HCT116 (cell line): ENCODE measurements at regions not wholly inside any gene's neighbourhood (a gene's known extent, or its start where the extent isn't known, plus 50 kb on each side); places are given as distances from the start of the nearest gene placed in this dataset.

Source experiments
- ATAC-seq: fragments of 200-7000 bp; cut with Tn5 transposase; 2 replicates; pipeline ENCODE4 v1.9.1; 2020; ENCODE audit warnings: mild to moderate bottlenecking, moderate library complexity
- BruUV-seq: library from RNA; stranded (reverse); fragments of 400-500 nt; replicated peaks from 2 replicates; lab custom pipeline; 2021; lab: Mats Ljungman, UMichigan
- CTCF ChIA-PET: fragments of 300-600 bp; sonication (Branson Sonifier 250); formaldehyde crosslinking; loops from one replicate; lab custom pipeline; 2021; ENCODE audit warnings: antibody characterized with exemption; lab: Charles Lee
- POLR2A ChIA-PET: fragments of 300-600, 350-600 bp; sonication (Branson Sonifier 250); formaldehyde crosslinking; loops from one replicate; lab custom pipeline; 2021; ENCODE audit warnings: antibody characterized with exemption; lab: Charles Lee
- RAD21 ChIA-PET, 2 experiments: fragments of 300-600 bp; sonication (Branson Sonifier 250); formaldehyde crosslinking; loops; one replicate each; lab custom pipeline; 2023; ENCODE audit warnings: low total read pairs in 2 of 2; ENCODE audit not compliant: uncharacterized antibody in 2 of 2, unreplicated experiment in 2 of 2, low non-redundant PET in 1 of 2; lab: Charles Lee
- DNase-seq: peaks from one replicate; pipeline ENCODE4 v3.0.0-alpha.2; 2010; ENCODE audit warnings: low read depth, low spot score
- H2AFZ ChIP-seq: fragments of 200-600 bp; shearing (Covaris generic), sonication (generic); 2 replicates; pipeline ENCODE4 v1.6.1; 2017; ENCODE audit warnings: low read depth, mixed run types, mixed read lengths, antibody characterized with exemption, low read length; ENCODE audit not compliant: poor library complexity, severe bottlenecking
- H3K27ac ChIP-seq: 2 replicates; pipeline ENCODE4 v1.5.1; 2012; ENCODE audit warnings: low read depth, low read length
- H3K27me3 ChIP-seq: fragments of 200-600 bp; sonication (generic); 2 replicates; pipeline ENCODE4 v1.6.1; 2016; ENCODE audit warnings: mixed run types, low read length, mixed read lengths; ENCODE audit not compliant: insufficient read depth
- H3K36me3 ChIP-seq, 2 experiments: fragments of 200-500 bp in 1 of 2; fragments of 200-600 bp in 1 of 2; sonication (Bioruptor generic) in 1 of 2; sonication (generic) in 1 of 2; 2 replicates each; pipeline versions ENCODE4 v1.5.1 to v1.6.1; 2014 to 2016; ENCODE audit warnings: low read length in 2 of 2, inconsistent platforms in 1 of 2, mixed read lengths in 1 of 2, mixed run types in 1 of 2; ENCODE audit not compliant: insufficient read depth in 2 of 2, control insufficient read depth in 1 of 2
- H3K4me1 ChIP-seq, 2 experiments: fragments of 200-600 bp in 1 of 2; sonication (generic) in 1 of 2; 2 replicates each; pipeline versions ENCODE4 v1.5.1 to v1.6.1; 2012 to 2017; ENCODE audit warnings: low read length in 2 of 2, inconsistent platforms in 1 of 2, mild to moderate bottlenecking in 1 of 2, mixed read lengths in 1 of 2, mixed run types in 1 of 2, moderate library complexity in 1 of 2; ENCODE audit not compliant: insufficient read depth in 2 of 2, control insufficient read depth in 1 of 2
- H3K4me2 ChIP-seq: fragments of 200-600 bp; sonication (generic); 2 replicates; pipeline ENCODE4 v1.6.1; 2017; ENCODE audit warnings: mixed run types, low read length, mixed read lengths
- H3K4me3 ChIP-seq, 2 experiments: fragments of 200-600 bp in 1 of 2; sonication (generic) in 1 of 2; replicated peaks in 1 of 2; 2 replicates each; pipeline ENCODE4 v1.5.1; 2011 to 2016; ENCODE audit warnings: low read length in 2 of 2, control low read depth in 1 of 2, low read depth in 1 of 2, mild to moderate bottlenecking in 1 of 2, mixed read lengths in 1 of 2, mixed run types in 1 of 2
- H3K79me2 ChIP-seq: fragments of 200-600 bp; sonication (generic); 2 replicates; pipeline ENCODE4 v1.6.1; 2017; ENCODE audit warnings: mild to moderate bottlenecking, mixed run types, low read length, moderate library complexity, mixed read lengths; ENCODE audit not compliant: insufficient read depth
- H3K9ac ChIP-seq: fragments of 200-600 bp; sonication (generic); 2 replicates; pipeline ENCODE4 v1.6.1; 2016; ENCODE audit warnings: low read length, mixed read lengths
- H3K9me2 ChIP-seq: fragments of 200-600 bp; sonication (generic), shearing (Covaris generic); 2 replicates; pipeline ENCODE4 v1.6.1; 2017; ENCODE audit warnings: mixed run types, mild to moderate bottlenecking, moderate library complexity; ENCODE audit not compliant: insufficient read depth
- H3K9me3 ChIP-seq, 2 experiments: fragments of 200-500 bp in 1 of 2; fragments of 200-600 bp in 1 of 2; sonication (Bioruptor generic) in 1 of 2; sonication (generic) in 1 of 2; 2 replicates each; pipeline ENCODE4 v1.6.1; 2014 to 2017; ENCODE audit warnings: low read length in 2 of 2, mixed read lengths in 2 of 2, inconsistent platforms in 1 of 2, low read depth in 1 of 2, mild to moderate bottlenecking in 1 of 2, mixed run types in 1 of 2, moderate library complexity in 1 of 2; ENCODE audit not compliant: control insufficient read depth in 1 of 2, insufficient read depth in 1 of 2
- H4K20me1 ChIP-seq: fragments of 200-600 bp; sonication (generic), shearing (Covaris generic); 2 replicates; pipeline ENCODE4 v1.6.1; 2017; ENCODE audit warnings: mixed run types, mild to moderate bottlenecking, moderate library complexity; ENCODE audit not compliant: insufficient read depth
- CBX3 ChIP-seq: IDR thresholded peaks from 2 replicates; pipeline ENCODE4 v1.6.1; 2012; ENCODE audit warnings: low read depth
- EGR1 ChIP-seq: IDR thresholded peaks from 2 replicates; pipeline ENCODE4 v1.6.1; 2012; ENCODE audit warnings: low read depth
- ELF1 ChIP-seq: IDR thresholded peaks from 2 replicates; pipeline ENCODE4 v1.6.1; 2012; ENCODE audit warnings: low read depth, borderline replicate concordance
- EZH2 ChIP-seq: fragments of 200-600 bp; sonication (generic); IDR thresholded peaks from 2 replicates; pipeline ENCODE4 v1.6.1; 2017; ENCODE audit warnings: antibody characterized with exemption, mixed run types
- JUND ChIP-seq: IDR thresholded peaks from 2 replicates; pipeline ENCODE4 v1.6.1; 2012
- POLR2AphosphoS5 ChIP-seq: IDR thresholded peaks from 2 replicates; pipeline ENCODE4 v1.6.1; 2011; ENCODE audit warnings: mild to moderate bottlenecking, low read depth, low read length, moderate library complexity
- SP1 ChIP-seq: IDR thresholded peaks from 2 replicates; pipeline ENCODE4 v1.6.1; 2012; ENCODE audit warnings: low read depth
- SRF ChIP-seq: IDR thresholded peaks from 2 replicates; pipeline ENCODE4 v1.6.1; 2012; ENCODE audit warnings: low read depth
- TCF7L2 ChIP-seq: IDR thresholded peaks from 2 replicates; pipeline ENCODE4 v1.7.0; 2011; ENCODE audit warnings: borderline replicate concordance, inconsistent platforms; ENCODE audit not compliant: insufficient read depth, insufficient read length; ENCODE audit errors: extremely low read depth
- YY1 ChIP-seq: IDR thresholded peaks from 2 replicates; pipeline ENCODE4 v1.6.1; 2011; ENCODE audit warnings: low read length, low read depth, moderate library complexity, mild to moderate bottlenecking; ENCODE audit not compliant: insufficient replicate concordance; ENCODE audit errors: extremely low read depth
- ZFX ChIP-seq: fragments of 450-650 bp; IDR thresholded peaks from 2 replicates; pipeline ENCODE4 v1.6.1; 2017
- intact Hi-C: fragments of 100-400 bp; cut with micrococcal nuclease; formaldehyde crosslinking; loops from 2 replicates; pipeline ENCODE4 v1.10.0; 2022
- TF ChIP-seq, protein P1 (sequence below): IDR thresholded peaks from 2 replicates; pipeline ENCODE4 v1.6.1; 2012
- TF ChIP-seq, protein P2 (sequence below), 3 experiments: fragments of 200-600 bp in 1 of 3; sonication (generic) in 1 of 3; IDR thresholded peaks in 2 of 3; conservative IDR thresholded peaks in 1 of 3; 2 replicates each; pipeline ENCODE4 v1.5.1; 2012 to 2017; ENCODE audit warnings: low read depth in 2 of 3, low read length in 2 of 3, antibody characterized with exemption in 1 of 3, borderline replicate concordance in 1 of 3, control low read depth in 1 of 3, mild to moderate bottlenecking in 1 of 3, mixed read lengths in 1 of 3, mixed run types in 1 of 3, moderate library complexity in 1 of 3; ENCODE audit not compliant: insufficient read depth in 1 of 3
- TF ChIP-seq, protein P3 (sequence below): IDR thresholded peaks from 2 replicates; pipeline ENCODE4 v1.6.1; 2012; ENCODE audit warnings: low read depth

DNA sequence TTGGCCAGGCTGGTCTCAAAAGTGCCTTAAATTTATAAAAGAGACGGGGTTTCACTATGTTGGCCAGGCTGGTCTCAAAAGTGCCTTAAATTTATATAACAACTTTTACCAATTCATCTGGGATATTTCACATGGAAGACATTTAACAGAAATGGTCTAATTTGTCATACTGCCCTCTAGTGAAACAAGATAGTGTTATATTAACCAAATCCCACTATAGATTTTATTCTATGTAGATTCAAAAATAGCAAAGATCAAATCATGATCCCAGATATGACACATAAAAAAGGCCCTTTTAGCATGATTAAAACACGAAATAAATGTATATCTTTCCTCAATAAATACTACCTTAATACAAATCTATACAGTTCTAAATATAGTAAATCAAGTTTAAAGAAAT is 102.8 kb upstream of the TFAP2D start:
- Histone ChIP-seq H3K9ac (no peak overlapping the region), H3K4me2 (no peak overlapping the region), H3K4me3 (no peak overlapping the region), H3K36me3 (no peaks in the 10 kb centered on the region), H3K79me2 (no peaks in the 10 kb centered on the region), H3K9me2 (no peaks in the 10 kb centered on the region), H3K27ac (no peak overlapping the region), H3K9me3 (no peaks in the 10 kb centered on the region; a peak in 2 of 4 replicates), H3K27me3 (no peaks in the 10 kb centered on the region), H4K20me1 (no peaks in the 10 kb centered on the region), H3K4me1 (no peaks in the 10 kb centered on the region), H2AFZ (no peak overlapping the region)
- BruUV-seq = no TSS peak
- TF ChIP-seq CBX3 (no peak), JUND (no peak)
- TF ChIP-seq, protein P1, sequence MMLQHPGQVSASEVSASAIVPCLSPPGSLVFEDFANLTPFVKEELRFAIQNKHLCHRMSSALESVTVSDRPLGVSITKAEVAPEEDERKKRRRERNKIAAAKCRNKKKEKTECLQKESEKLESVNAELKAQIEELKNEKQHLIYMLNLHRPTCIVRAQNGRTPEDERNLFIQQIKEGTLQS = no peak
- TF ChIP-seq, protein P2, sequence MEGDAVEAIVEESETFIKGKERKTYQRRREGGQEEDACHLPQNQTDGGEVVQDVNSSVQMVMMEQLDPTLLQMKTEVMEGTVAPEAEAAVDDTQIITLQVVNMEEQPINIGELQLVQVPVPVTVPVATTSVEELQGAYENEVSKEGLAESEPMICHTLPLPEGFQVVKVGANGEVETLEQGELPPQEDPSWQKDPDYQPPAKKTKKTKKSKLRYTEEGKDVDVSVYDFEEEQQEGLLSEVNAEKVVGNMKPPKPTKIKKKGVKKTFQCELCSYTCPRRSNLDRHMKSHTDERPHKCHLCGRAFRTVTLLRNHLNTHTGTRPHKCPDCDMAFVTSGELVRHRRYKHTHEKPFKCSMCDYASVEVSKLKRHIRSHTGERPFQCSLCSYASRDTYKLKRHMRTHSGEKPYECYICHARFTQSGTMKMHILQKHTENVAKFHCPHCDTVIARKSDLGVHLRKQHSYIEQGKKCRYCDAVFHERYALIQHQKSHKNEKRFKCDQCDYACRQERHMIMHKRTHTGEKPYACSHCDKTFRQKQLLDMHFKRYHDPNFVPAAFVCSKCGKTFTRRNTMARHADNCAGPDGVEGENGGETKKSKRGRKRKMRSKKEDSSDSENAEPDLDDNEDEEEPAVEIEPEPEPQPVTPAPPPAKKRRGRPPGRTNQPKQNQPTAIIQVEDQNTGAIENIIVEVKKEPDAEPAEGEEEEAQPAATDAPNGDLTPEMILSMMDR (IDR thresholded peaks at IDR 0.05 in 2 of 3, conservative IDR thresholded peaks at IDR 0.05 in 1 of 3; ENCODE audit: borderline replicate concordance in 1 of 3, insufficient read depth in 1 of 3, low read depth in 2 of 3, low read length in 2 of 3) = 0 out of 6 replicates have a peak, but pooled peaks of 1 of the 3 experiments have one; percentile 11
- CTCF ChIA-PET = no interaction called here
- RAD21 ChIA-PET = no interaction called here
- DNase-seq = no peak
- no peak for ATAC-seq
- POLR2A ChIA-PET = no interaction called here
- intact Hi-C loops = no loop called here

DNA sequence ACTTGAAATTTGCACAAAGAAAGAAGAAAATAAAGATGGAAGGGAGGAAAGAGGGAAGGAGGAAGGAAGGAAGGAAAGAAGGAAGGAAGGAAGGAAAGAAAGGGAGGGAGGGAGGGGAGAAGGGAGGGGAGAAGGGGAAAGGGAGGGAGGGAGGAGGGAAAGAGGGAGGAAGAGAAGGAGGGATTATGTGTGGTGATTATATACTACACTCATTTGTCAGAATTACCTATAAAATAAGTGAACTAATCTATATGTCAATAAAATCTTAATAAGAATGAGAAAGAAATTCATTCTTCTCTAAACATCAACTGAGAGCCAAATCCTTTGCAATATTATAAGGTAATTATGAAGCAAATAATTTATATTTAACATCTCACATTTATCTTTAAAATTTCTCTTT is 77.9 kb upstream of the TFAP2D start:
- POLR2A ChIA-PET = no interaction called here

More for the DNA sequence above, 77.9 kb upstream of the TFAP2D start:
- no peak overlapping the region for H3K9ac ChIP-seq
- no peaks in the 10 kb centered on the region for H4K20me1 ChIP-seq
- H3K4me1 ChIP-seq = no peaks in the 10 kb centered on the region
- intact Hi-C loops = no loop called here
- H3K9me2 ChIP-seq = no peaks in the 10 kb centered on the region
- no peak for DNase-seq
- no peak overlapping the region for H2AFZ ChIP-seq
- H3K79me2 ChIP-seq = no peaks in the 10 kb centered on the region
- H3K4me2 ChIP-seq = no peak overlapping the region
- no peak overlapping the region for H3K4me3 ChIP-seq
- H3K36me3 ChIP-seq = no peaks in the 10 kb centered on the region
- no peak for TF ChIP-seq TCF7L2
- no peak for TF ChIP-seq EGR1
- TF ChIP-seq SRF = no peak
- TF ChIP-seq, protein P3, sequence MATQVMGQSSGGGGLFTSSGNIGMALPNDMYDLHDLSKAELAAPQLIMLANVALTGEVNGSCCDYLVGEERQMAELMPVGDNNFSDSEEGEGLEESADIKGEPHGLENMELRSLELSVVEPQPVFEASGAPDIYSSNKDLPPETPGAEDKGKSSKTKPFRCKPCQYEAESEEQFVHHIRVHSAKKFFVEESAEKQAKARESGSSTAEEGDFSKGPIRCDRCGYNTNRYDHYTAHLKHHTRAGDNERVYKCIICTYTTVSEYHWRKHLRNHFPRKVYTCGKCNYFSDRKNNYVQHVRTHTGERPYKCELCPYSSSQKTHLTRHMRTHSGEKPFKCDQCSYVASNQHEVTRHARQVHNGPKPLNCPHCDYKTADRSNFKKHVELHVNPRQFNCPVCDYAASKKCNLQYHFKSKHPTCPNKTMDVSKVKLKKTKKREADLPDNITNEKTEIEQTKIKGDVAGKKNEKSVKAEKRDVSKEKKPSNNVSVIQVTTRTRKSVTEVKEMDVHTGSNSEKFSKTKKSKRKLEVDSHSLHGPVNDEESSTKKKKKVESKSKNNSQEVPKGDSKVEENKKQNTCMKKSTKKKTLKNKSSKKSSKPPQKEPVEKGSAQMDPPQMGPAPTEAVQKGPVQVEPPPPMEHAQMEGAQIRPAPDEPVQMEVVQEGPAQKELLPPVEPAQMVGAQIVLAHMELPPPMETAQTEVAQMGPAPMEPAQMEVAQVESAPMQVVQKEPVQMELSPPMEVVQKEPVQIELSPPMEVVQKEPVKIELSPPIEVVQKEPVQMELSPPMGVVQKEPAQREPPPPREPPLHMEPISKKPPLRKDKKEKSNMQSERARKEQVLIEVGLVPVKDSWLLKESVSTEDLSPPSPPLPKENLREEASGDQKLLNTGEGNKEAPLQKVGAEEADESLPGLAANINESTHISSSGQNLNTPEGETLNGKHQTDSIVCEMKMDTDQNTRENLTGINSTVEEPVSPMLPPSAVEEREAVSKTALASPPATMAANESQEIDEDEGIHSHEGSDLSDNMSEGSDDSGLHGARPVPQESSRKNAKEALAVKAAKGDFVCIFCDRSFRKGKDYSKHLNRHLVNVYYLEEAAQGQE = no peak
- TF ChIP-seq ZFX = no peak
- no peak for TF ChIP-seq POLR2AphosphoS5
- TF ChIP-seq EZH2 = no peak
- TF ChIP-seq ELF1 = no peak
- no peak for TF ChIP-seq YY1
- TF ChIP-seq JUND = no peak
- TF ChIP-seq SP1 = no peak
- TF ChIP-seq, all 23 proteins: peak for 0
- no peaks in the 10 kb centered on the region for H3K27me3 ChIP-seq
- ChIA-PET RAD21 (no interaction called here), CTCF (no interaction called here)
- no peak for ATAC-seq
- peaks cover 0 to 10% of the 10 kb centered on the region in 2 experiments; a peak in 1 of 4 replicates for H3K9me3 ChIP-seq
- H3K27ac ChIP-seq = no peak overlapping the region
- BruUV-seq = no TSS peak
